CD4-positive, alpha-beta T cell treated with Interleukin-4 for 1 hour (primary cell): ENCODE measurements at regions not wholly inside any gene's neighbourhood (a gene's known extent, or its start where the extent isn't known, plus 50 kb on each side); places are given as distances from the start of the nearest gene placed in this dataset.

ENCODE experiments used
- DNase-seq, 2 donors: peaks; one replicate each; pipeline ENCODE4 v3.0.0-alpha.2; 2020 to 2022

DNA sequence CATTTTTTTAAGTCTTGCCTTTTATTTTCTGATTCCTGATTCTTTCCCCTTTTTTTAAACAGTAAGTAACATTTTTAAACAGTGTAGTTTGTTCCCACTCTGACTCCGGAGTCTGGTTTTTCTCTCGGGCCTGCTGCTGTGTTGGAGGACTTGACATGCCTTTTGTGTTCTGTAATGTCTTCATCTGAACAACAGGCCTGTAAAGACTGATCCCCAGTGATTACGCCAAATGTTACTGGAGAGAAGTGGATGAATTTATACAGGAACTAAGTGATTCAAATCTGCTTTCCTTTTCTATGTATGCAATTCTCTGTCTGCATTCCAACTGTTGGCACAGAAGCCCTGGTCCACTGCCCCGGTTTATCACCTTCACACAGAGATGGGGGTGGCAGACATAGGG is 54.3 kb upstream of the RMDN2 start:
- no peak for DNase-seq

DNA sequence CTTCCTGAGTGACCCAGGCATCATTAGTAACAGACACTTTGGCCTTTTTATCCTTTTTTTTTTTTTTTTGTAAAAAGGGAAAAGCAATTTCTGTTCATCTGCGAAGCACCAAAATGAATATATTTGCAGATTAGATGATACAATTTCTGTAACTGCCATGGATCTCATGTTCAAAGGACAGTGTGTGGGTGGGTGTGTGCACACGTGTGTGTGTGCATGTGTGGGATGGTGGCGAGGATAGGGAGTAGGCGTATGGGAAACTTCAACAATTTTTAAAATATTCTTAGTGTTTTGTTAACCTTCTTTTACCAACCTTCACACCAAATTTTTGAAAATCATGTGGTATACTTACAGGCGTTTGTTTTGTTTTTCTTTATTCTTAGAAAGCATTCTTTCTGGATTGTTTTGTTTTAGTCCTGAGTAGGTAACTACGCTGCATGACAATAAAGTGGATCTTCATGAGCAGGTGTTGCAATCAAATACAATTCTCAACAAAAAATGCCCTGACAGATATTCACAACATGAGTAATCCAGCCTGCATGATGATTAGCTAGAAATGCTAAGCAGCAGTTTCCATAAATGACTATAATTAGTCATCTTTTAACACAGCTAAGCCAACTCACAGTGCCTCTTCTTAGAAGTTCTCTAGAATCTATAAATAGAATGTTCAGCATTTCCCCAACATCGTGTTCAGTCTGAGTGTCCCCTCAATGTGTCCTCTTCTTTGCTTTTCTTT is 53.5 kb upstream of the RMDN2 start:
- DNase-seq = no peak

DNA sequence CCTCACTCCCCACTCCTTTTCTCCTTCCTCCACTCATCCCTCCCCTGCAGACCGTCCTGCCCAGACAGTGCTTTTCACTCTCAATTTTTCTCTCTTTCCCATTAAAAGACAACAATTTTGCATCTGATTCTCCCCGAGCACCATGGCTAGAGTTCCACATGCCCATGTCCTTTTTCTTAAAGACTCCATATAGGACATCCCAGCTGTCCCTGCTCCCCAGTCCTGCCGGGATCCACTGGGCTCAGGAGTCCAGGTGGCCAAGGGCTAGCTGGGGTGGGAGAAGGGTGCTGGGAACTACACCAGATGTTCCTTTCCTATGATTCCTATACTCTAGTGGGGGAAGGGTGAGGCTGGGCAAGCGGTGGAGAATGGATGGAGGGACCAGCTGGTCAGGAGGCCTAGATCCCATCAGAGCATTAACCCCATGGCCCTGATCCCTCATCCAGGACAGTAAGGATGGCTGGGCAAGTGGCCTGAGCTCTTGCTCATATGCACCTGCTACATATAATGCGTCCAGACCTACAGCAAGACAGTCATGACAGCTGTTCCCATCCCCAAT is 52.8 kb upstream of the RMDN2 start:
- no peak for DNase-seq

DNA sequence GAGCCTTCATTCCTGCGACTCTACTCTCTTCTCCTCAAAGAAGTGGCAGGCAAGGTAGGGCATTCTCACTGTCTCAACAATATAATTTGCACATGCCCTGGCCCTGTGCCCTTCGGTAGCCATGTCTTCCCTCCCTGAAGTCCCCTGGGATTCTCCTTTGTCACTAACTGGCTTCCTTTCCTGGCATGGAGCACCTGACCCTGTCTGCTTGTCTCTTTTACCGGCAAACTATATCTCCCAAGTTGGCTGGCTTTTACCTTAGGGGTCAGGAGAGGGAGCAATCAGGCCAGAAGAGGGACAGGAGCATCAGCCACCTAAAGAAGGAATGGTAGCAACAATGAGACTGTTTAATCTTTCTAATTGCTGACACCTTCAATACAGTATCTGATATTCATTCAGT is 51.9 kb upstream of the RMDN2 start:
- no peak for DNase-seq

DNA sequence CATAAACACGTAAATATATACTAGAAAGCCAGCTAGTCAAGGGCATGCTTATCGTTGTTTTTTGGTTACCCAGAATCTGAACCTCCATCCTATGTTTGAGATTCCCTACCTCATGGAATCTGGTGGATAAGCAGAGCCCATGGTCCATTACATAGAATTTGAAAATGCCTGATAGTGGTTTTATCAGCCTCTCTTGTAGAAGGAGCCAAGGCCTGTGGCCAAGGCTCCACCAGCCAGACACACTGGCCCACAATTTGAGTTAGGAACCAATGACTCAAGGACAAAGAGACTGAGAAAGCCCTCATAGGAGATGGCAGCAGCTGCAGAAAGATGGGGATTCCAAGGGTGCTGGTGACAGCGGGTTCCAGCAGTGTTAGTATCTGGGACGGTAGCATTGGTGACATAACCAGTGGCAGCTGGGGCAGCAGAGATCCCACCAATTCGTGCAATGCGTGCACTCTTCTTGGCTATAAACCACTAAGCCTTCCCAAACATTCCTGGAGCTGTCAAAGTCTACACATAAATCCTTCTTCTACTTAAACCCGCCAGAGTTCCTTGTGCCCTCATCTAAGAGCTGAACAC is 51.2 kb upstream of the RMDN2 start:
- no peak for DNase-seq

DNA sequence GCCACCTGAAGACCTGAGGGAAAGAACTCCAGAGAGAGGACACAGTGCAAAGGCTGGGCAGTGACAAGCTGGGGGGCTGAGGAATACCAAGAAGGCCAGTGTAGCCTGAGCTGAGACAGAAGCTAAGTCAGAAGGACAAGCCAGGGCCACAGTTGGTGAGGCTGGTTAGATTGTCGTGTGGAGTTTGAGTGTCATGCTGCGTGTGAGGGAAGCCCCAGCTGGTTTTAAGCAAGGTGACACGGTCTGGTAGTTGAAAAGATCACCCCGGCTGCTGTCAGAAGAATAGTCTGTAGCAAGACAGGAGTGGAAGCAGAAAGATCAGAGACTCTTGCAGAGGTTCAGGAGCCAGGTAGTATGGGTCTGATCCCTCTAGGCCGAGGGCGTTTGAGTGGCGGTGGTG is 50.6 kb upstream of the RMDN2 start:
- DNase-seq = no peak
